HG02885 (cell line): ENCODE measurements at regions not wholly inside any gene's neighbourhood (a gene's known extent, or its start where the extent isn't known, plus 50 kb on each side); places are given as distances from the start of the nearest gene placed in this dataset.

Experiments
- ATAC-seq: cut with Tn5 transposase; IDR thresholded peaks from one replicate; pipeline ENCODE4 v1.9.1; 2021; ENCODE audit warnings: mild to moderate bottlenecking; ENCODE audit not compliant: unreplicated experiment, poor library complexity

GRCh38 chr3:148585671-148586379 is 111.9 kb upstream of the AGTR1 start:
- ATAC-seq: no peak

DNA sequence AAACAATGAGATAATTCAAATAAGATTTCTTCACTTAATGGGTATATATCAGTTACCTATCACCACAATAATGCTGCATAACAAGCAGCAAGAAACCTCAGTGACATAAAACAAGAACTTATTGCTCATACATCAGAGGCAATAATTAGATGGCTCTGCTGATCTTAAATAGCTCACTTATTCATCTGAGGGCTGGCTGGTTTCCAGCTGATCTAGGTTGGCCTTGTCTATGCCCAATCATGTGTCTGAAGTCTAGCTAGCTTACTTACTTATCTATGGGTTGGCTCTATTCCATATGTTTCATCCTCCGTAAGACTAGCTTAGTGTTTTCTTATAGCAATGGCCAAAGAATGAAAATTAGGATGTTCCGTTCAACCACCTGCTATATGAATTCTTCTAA is 109.4 kb upstream of the AGTR1 start:
- no peak for ATAC-seq

GRCh38 chr3:148591525-148591924 is 106.2 kb upstream of the AGTR1 start:
- no peak for ATAC-seq

- no peak for ATAC-seq
Measured at GRCh38 chr3:148598619-148599018, 99.1 kb upstream of the AGTR1 start.

- ATAC-seq: no peak
Measured at GRCh38 chr3:148599481-148599880, 98.2 kb upstream of the AGTR1 start.

DNA sequence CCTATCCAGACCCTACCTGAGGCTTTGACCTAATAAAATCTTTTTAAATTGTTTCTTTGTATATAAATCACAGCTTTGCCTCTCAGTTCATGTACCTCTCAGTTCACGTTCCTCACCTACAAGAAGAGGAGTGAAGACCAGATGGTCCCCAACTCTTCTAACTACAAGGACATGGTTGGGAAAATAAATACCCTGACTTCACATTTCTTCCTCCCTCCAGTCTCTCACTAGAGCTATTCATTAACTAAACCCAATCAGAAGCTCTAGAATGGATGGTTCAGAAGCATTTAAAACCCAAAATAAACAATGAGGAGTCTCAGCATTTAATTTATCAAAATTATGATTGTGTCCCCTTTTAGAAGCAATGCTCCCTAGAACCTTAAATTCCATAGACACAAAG is 97.3 kb upstream of the AGTR1 start:
- no peak for ATAC-seq

GRCh38 chr3:148600902-148601765 is 96.6 kb upstream of the AGTR1 start:
- ATAC-seq: no peak

DNA sequence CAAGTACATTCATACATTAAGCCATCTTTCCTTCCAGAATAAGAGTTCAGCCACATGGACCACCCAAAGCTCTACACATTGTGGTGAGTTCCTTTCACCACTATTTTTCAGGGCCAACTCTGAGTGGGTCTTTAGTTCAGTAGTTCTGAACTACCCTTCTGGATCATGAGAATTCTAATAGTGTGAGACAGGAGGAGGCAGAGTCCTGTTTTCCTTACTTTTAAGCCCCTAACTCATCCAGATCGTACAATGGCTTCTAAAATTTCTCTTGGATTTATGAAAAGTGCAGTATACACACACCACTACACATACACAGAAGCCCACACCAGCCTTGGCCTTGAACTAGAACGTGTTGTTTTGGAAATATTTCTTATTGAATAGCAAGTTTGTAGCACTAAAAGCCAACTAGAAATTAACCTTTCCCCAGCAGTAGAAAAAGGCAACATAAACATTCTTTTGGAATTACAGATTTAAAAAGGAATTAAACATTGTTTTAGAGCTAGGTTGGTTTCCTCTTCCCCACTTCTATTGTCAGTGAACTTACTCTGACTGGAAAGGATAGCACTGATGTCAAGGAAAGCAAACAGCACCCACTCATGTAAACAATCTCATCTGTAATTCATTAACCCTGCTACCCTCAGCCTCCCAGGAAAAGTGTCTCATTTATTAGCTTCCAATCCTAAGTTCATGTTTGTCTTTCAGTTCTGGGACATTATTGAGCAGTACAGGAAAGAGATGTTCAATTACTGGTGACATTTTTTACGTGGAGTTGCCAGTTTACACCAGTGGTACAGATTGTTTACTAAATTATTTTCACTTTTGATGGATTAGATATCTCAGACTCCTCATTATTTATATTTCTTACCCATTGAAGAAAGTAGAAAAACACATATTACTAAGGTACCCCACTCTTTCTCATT is 95.7 kb upstream of the AGTR1 start:
- no peak for ATAC-seq

DNA sequence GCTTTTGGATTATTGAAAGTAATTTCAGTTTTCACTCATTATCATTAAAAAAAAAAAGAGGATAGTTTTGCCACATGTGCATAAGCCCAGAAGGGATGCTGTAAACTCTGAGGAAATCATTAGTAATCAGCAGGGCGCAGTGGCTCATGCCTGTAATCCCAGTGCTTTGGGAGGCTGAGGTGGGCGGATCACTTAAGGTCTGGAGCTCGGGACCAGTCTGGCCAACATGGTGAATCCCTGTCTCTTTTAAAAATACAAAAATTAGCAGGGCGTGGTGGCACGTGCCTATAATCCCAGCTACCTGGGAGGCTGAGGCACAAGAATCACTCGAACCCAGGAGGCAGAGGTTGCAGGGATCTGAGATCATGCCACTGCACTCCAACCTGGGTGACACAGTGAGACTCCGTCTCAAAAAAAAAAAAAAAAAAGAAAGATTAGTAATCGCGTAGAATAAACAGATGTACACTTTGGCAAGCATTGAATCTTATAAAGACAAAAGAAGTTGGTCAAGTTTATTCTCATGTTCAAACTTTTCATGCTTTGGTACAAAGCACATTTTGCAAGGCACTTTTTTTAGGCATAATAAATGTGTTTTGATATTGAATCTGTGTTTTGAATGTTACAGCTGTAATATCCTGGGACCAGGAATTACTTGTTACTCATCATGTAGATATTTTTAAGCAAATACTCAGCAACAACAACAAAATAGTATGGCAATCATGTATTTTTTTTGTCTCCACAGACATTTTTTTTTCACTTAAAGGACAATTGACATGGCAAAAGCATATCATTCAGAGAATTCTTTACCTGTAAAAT is 93.2 kb upstream of the AGTR1 start:
- ATAC-seq: no peak

GRCh38 chr3:148605521-148605920 is 92.2 kb upstream of the AGTR1 start:
- ATAC-seq: no peak

DNA sequence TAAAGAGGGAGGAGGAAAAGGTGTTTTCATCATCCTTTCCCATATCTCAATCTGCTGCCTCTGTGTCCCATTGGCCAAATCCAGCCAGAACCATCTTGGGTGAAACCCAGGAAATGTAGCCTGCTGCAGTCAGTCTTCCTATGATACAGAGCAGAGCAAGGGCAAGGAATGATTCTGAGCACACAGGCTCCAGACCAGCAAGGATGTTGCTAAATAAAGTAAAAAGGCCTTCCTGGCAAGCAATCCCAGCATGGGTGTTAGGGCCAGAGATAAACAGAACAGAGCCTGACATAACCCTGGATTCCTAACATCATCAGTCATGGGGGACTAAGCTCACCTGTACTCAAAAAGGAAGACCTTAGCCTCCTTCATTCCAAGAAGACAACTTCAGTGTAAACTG is 90.7 kb upstream of the AGTR1 start:
- no peak for ATAC-seq

DNA sequence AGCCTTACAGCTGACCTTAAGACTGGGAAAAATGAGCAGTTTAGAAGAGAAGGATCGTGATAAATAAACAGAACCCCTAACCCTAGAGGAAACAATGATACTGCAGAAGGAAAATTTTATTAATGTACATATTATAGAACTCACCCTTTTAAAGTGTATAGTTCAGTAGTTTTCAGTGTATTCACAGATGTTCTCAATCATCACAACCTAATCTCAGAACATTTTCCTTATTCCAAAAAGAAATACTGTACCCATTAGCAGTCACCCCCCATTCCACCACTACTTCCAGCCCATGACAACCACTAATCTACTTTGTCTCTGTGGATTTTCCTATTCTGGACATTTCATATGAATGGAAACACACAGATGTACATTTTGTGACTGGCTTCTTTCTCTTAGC is 90.2 kb upstream of the AGTR1 start:
- ATAC-seq: no peak

DNA sequence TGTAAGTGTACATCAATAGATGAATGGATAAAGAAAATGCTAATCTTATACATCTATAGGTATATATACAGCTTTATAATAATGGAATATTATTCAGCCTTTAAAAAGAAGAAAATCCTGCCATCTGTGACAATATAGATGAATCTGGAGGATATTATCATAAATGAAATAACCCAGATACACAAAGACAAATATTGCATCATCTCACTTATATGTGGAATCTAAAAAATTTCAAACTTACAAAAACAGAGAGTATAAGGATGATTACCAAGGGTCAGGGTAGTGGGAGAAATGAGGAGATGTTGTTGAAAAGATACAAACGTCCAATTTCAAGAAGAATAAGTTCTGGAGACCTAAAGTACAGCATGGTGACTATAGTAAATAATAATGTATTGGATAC is 85.4 kb upstream of the AGTR1 start:
- no peak for ATAC-seq

GRCh38 chr3:148615382-148615781 is 82.3 kb upstream of the AGTR1 start:
- ATAC-seq: no peak

DNA sequence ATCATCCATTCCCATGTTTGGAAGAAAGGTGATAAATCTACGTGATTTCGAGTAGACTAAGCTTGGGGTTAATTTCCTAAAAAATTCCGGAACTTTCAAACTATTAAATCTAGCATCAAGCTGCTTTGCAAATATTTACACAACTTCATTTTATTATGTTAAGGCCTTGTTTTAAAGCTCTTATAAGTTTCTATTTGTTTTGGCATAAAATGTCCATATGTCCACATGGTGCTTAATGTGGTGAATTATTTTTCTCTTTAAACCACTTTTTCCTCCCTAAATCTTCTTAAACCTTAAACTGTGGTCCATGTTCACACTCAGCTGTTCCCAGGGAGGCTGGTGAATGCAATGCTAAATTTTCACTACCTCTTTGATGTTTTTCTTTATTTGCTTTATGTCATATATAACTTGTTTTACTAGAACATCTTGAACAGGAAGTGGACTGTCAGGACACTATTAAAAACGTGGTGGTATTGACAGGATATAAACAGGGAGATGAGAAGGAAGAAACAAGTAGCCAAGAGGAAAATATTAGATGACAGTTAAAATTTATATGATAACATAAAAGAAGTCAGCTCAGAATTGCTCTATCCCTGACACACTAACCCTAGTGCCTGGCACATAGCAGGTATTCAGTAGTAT is 72.5 kb upstream of the AGTR1 start:
- ATAC-seq: no peak

DNA sequence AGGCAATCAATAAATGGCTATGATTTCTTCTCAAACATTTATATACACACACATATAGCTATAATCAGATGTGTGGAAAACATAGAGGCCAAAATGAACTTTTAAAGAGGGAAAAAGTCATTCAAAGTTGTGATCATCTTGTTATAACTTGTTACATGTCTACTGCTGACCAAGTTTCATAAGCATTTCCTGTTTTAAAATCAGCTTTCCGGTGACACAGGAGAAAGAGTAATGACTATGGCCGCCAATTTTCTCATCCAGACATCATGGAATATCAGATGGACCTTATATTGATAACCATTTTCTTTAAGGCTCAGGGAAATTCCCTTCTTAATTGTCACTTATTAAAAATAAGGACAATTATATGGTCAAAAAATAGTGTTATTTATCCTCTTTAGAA is 71.7 kb upstream of the AGTR1 start:
- no peak for ATAC-seq

DNA sequence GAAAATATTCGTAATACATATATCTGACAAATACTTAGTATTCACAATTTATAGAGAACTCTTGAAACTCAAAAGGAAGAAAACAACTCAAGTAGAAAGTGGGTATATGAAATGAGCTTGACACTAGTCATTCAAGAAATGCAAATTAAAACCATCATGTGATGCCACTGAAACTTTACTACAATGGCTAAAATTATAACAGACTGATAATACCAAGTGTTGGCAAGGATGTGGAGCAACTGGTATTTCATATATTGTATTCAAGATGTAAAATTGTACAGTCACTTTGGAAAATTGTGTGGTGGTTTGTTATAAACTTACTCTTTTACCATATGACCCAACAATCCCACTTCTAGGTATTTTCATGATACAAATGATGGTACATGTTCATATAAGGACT is 68.7 kb upstream of the AGTR1 start:
- ATAC-seq: no peak

DNA sequence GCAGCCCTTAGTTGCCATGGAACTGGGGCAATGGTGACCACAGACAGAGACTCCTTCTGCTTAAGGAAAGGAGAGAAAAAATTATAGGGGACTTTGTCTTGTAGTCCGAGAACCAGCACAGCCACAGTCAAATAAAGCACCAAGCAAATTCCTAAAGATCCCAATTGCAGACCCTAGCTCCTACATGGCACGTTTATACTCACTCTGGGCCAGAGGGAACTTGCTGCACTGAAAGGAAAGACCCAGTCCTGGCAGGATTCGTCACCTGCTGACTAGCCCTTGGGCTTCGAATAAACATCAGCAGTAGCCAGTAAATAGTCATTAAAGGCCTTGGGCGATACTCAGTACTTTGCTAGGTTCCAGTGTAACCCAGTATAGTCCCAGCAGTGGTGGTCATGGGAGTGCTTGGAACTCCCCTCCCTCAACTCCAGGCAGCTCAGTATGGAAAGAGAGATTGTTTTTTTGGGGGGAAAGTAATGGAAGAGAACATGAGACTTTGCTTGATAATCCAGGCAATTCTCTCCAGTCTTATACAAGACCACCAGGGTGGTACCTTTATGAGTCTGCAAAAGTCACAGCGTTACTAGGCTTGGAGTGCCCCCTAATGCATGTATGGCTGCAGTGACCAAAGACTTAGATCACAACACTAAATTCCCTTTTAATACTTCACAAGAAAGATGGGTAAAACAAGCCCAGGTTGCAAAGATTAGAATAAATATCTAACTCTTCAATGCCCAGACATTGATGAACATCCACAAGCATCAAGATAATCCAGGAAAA is 66.4 kb upstream of the AGTR1 start:
- ATAC-seq: no peak

DNA sequence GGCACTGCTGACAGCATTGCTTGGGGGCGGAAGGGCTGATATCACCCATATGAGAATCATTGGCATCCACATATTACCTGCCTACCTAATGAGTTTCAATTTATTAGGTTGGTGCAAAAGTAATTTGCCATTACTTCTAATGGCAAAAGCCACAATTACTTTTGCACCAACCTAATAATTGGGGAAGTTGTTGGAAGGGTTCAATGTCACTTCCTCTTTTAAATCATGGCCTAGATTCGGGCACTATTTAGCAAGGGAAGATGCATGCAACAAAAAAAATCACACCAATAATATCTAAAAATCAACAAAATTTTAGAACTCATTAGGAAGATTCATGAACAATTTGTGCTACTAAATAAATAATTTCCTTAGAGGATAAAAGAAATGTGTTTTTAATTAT is 56.0 kb upstream of the AGTR1 start:
- no peak for ATAC-seq
